GM23248 (cell line): ENCODE measurements at regions not wholly inside any gene's neighbourhood (a gene's known extent, or its start where the extent isn't known, plus 50 kb on each side); places are given as distances from the start of the nearest gene placed in this dataset.

Source experiments
- DNase-seq: peaks from one replicate; pipeline ENCODE4 v3.0.0-alpha.2; 2015
- H2AFZ ChIP-seq: fragments of 200-600 bp; sonication (generic); 2 replicates; pipeline ENCODE4 v1.6.1; 2016; ENCODE audit warnings: antibody characterized with exemption
- H3F3A ChIP-seq: fragments of 200-600 bp; sonication (generic); 2 replicates; pipeline ENCODE4 v1.6.1; 2016; ENCODE audit warnings: mild to moderate bottlenecking, antibody characterized with exemption, mixed run types; ENCODE audit not compliant: insufficient read depth
- H3K27ac ChIP-seq: fragments of 200-600 bp; sonication (generic); 2 replicates; pipeline ENCODE4 v1.5.1; 2016; ENCODE audit warnings: mild to moderate bottlenecking
- H3K27me3 ChIP-seq: fragments of 200-600 bp; sonication (generic); replicated peaks from 2 replicates; pipeline ENCODE4 v1.6.1; 2016; ENCODE audit warnings: mild to moderate bottlenecking; ENCODE audit not compliant: insufficient read depth
- H3K36me3 ChIP-seq: fragments of 200-600 bp; sonication (generic); 2 replicates; pipeline ENCODE4 v1.6.1; 2016; ENCODE audit warnings: low read depth, mild to moderate bottlenecking
- H3K4me1 ChIP-seq: fragments of 200-600 bp; sonication (generic); 2 replicates; pipeline ENCODE4 v1.6.1; 2016; ENCODE audit warnings: mild to moderate bottlenecking; ENCODE audit not compliant: insufficient read depth
- H3K4me2 ChIP-seq: fragments of 200-600 bp; sonication (generic); one replicate; pipeline ENCODE4 v1.6.1; 2016; ENCODE audit warnings: mild to moderate bottlenecking; ENCODE audit not compliant: unreplicated experiment
- H3K4me3 ChIP-seq: fragments of 200-600 bp; sonication (generic); 2 replicates; pipeline ENCODE4 v1.5.1; 2016; ENCODE audit warnings: mild to moderate bottlenecking
- H3K79me2 ChIP-seq: fragments of 200-600 bp; sonication (generic); 2 replicates; pipeline ENCODE4 v1.6.1; 2016; ENCODE audit warnings: mild to moderate bottlenecking; ENCODE audit not compliant: insufficient read depth
- H3K9ac ChIP-seq: fragments of 200-600 bp; sonication (generic); 2 replicates; pipeline ENCODE4 v1.6.1; 2016; ENCODE audit warnings: mild to moderate bottlenecking
- H3K9me2 ChIP-seq: fragments of 200-600 bp; sonication (generic); 2 replicates; pipeline ENCODE4 v1.6.1; 2016; ENCODE audit warnings: mixed run types, mild to moderate bottlenecking, moderate library complexity; ENCODE audit not compliant: insufficient read depth
- H3K9me3 ChIP-seq: fragments of 200-600 bp; sonication (generic); one replicate; pipeline ENCODE4 v1.6.1; 2017; ENCODE audit warnings: low read depth
- H4K20me1 ChIP-seq: fragments of 200-600 bp; sonication (generic); 2 replicates; pipeline ENCODE4 v1.6.0; 2016; ENCODE audit not compliant: insufficient read depth
- EZH2 ChIP-seq: fragments of 200-600 bp; sonication (generic); IDR thresholded peaks from 2 replicates; pipeline ENCODE4 v1.6.1; 2018; ENCODE audit warnings: antibody characterized with exemption, mild to moderate bottlenecking; ENCODE audit not compliant: insufficient read depth, poor library complexity, severe bottlenecking
- EZH2phosphoT487 ChIP-seq: fragments of 200-600 bp; sonication (generic); IDR thresholded peaks from 2 replicates; pipeline ENCODE4 v1.6.1; 2018; ENCODE audit warnings: antibody characterized with exemption, moderate library complexity, mild to moderate bottlenecking, low read depth; ENCODE audit not compliant: insufficient read depth
- WGBS, 2 experiments: methylation state at CpG; one replicate each; pipeline ENCODE4 v1.1.6; 2015 to 2017; ENCODE audit warnings: low lambda C conversion rate in 2 of 2, low coverage in 1 of 2; ENCODE audit errors: missing lambda C conversion rate in 2 of 2; 5-methylcytosine and 5-hydroxymethylcytosine counted together
- in situ Hi-C: fragments of 300-500 bp; cut with MboI; formaldehyde crosslinking; loops from 2 replicates; pipeline ENCODE4 v1.15.0; 2020

DNA sequence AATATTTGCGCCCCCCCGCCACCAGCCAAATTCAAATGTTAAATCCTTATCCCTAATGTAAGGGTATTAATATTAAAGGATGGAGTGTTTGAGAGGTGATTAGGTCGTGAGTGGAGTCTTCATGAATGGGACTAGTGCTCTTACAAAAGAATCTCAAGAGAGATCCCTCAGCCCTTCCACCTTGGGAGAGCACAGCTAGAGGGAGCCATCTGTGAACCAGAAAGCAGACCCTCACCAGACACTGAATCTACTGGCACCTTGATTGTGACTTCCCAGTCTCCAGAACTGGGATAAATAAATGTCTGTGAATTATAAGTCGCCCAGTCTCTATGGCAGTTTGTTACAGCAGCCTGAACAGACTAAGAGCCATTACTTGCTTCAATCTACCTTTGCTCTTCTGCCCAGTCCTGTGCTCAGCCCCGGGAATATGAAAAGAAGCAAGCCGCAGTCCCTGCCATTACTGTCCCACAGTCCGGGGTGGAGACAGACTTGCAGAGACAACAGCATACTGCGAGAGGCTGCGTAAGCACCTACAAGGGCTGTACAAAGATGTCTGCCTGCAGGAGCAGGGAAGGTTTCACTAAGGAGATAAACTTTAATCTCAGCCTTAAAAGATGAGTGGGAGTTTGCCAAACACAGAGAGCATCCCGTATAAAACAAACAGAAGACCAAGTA lies 110.7 kb upstream of the TMCO5A start:
- TF ChIP-seq EZH2 (no peak), EZH2phosphoT487 (no peak)
- 89 to 91% methylated on average over 10 of the region's 10 CpGs for WGBS, 2 experiments

DNA sequence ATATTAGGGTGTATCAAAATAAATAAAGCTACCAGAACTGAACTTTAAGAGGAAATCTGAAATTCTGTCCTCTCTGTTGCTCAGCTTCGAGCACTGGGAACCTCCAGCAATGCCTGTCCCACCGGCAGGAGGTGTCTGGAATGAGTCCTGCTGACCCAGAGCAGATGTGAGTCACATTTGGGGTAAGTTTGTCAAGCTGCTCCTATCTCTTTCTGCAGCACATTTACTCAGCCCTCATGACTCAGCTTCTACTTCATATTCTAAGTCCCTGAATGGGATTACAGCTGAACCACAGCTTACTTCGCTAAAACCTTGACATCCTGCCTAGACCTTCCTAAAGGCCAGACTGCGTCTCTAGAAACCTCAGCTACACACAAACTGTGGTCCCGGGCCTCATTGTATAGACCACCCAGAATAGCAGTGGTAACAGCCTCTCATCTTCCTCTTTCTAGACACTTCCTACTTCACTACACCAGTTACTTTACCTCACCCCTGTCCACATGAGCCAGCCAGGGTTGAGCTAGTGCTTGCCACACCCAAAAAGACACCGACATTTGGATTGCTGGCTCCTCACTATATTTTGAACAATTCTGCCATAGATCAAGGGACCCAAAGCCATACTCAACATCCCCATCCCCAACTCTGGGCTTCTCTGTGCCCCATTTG lies 109.6 kb upstream of the TMCO5A start:
- TF ChIP-seq EZH2 (no peak), EZH2phosphoT487 (no peak)
- Histone ChIP-seq H3K9ac (no peak overlapping the region), H3K4me3 (no peak overlapping the region), H2AFZ (no peak overlapping the region), H3K9me3 (no peaks in the 10 kb centered on the region), H3K27me3 (no peaks in the 10 kb centered on the region), H4K20me1 (no peaks in the 10 kb centered on the region), H3K79me2 (no peaks in the 10 kb centered on the region), H3K4me2 (no peak overlapping the region), H3K27ac (peak overlapping the region; percentile 43; the same call in 1 of the 2 replicates), H3K36me3 (no peaks in the 10 kb centered on the region), H3K9me2 (no peaks in the 10 kb centered on the region), H3F3A (peaks cover 9% of the 10 kb centered on the region; the same call in 1 of the 2 replicates), H3K4me1 (peaks cover 6% of the 10 kb centered on the region)
- WGBS, 2 experiments = 15 to 18% methylated on average over 6 of the region's 6 CpGs
- DNase-seq = peak; percentile 96
- in situ Hi-C loops = no loop called here

More for the DNA sequence above, 110.7 kb upstream of the TMCO5A start:
- Histone ChIP-seq H3K9ac (no peak overlapping the region), H3K4me1 (peaks cover 6% of the 10 kb centered on the region), H3K4me3 (no peak overlapping the region), H3F3A (peaks cover 12% of the 10 kb centered on the region), H3K27ac (no peak overlapping the region), H3K27me3 (no peaks in the 10 kb centered on the region), H3K9me3 (no peaks in the 10 kb centered on the region), H3K9me2 (no peaks in the 10 kb centered on the region), H4K20me1 (no peaks in the 10 kb centered on the region), H3K79me2 (no peaks in the 10 kb centered on the region), H2AFZ (no peak overlapping the region), H3K36me3 (no peaks in the 10 kb centered on the region), H3K4me2 (no peak overlapping the region)
- in situ Hi-C loops = no loop called here
- DNase-seq = no peak

DNA sequence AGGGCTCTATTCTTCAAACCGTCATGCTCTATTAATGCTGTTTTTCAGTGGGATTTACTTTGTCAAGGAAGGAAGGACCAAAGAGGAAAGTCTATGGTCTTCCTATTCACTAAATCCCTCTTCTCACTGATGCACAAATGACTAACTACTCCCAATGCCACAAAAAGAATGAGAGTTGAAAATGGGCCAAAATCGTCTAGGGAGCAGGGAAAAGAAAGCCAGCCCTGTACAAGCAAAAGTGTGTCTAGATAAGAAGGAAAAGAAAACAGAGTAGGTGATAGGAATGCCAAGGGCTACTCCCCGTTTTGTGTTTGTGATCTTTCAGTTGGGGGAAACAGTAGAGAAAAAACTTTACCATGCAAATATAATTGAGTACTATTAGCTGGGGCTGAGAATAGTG lies 97.2 kb upstream of the TMCO5A start:
- Histone ChIP-seq H3K9me3 (no peaks in the 10 kb centered on the region), H3K79me2 (no peaks in the 10 kb centered on the region), H3K4me1 (no peaks in the 10 kb centered on the region), H3K36me3 (no peaks in the 10 kb centered on the region), H2AFZ (no peak overlapping the region), H3K27me3 (no peaks in the 10 kb centered on the region), H3K27ac (no peak overlapping the region), H3K9me2 (0 out of 2 replicates have a peak, but pooled peaks cover 3% of the 10 kb centered on the region), H3K4me2 (no peak overlapping the region), H3K9ac (no peak overlapping the region), H3K4me3 (no peak overlapping the region), H3F3A (no peaks in the 10 kb centered on the region), H4K20me1 (no peaks in the 10 kb centered on the region)
- in situ Hi-C loops = no loop called here
- 31 to 41% methylated on average over 3 of the region's 3 CpGs for WGBS, 2 experiments
- no peak for TF ChIP-seq EZH2phosphoT487
- TF ChIP-seq EZH2 = no peak
- peak; percentile 24 for DNase-seq

DNA sequence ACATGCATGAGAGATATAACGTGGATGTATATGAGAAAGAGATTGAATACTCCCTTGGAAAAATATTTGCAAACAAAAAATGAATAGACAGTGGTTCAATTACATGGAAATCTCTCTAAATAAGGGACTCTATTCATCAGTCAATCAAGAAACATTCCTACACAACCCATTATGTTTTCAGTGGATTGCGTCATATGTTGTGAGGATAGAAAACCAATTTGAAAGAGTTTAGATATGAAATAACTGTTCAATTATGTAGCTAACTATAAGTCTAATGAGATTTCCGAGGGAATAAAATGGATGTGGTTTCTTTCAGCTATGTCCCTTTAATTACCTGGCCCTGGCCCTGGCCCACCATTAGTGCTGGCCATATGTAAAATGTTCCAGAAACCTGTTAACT lies 86.7 kb upstream of the TMCO5A start:
- H3K4me3 ChIP-seq = no peak overlapping the region
- no peaks in the 10 kb centered on the region for H3K27me3 ChIP-seq
- H4K20me1 ChIP-seq = no peaks in the 10 kb centered on the region
- no peaks in the 10 kb centered on the region for H3K4me1 ChIP-seq
- H3K79me2 ChIP-seq = no peaks in the 10 kb centered on the region
- H3K9me2 ChIP-seq = no peaks in the 10 kb centered on the region
- in situ Hi-C loops = no loop called here
- no peak overlapping the region for H3K9ac ChIP-seq
- no peaks in the 10 kb centered on the region for H3K36me3 ChIP-seq
- 57 to 59% methylated on average over 3 of the region's 3 CpGs for WGBS, 2 experiments
- TF ChIP-seq EZH2 (no peak), EZH2phosphoT487 (no peak)
- H3K4me2 ChIP-seq = no peak overlapping the region
- no peaks in the 10 kb centered on the region for H3F3A ChIP-seq
- H3K9me3 ChIP-seq = no peaks in the 10 kb centered on the region
- H3K27ac ChIP-seq = no peak overlapping the region
- DNase-seq = no peak
- H2AFZ ChIP-seq = no peak overlapping the region
